VCaP (cell line): ENCODE measurements at regions not wholly inside any gene's neighbourhood (a gene's known extent, or its start where the extent isn't known, plus 50 kb on each side); places are given as distances from the start of the nearest gene placed in this dataset.

Experiments used
- H3K27ac ChIP-seq: fragments of 450-650 bp; 2 replicates; pipeline ENCODE4 v1.5.1; 2017
- CTCF ChIP-seq: fragments of 450-650 bp; conservative IDR thresholded peaks from 2 replicates; pipeline ENCODE4 v1.5.1; 2017; ENCODE audit warnings: mild to moderate bottlenecking, moderate library complexity

- no peak for TF ChIP-seq CTCF
- H3K27ac ChIP-seq: no peak overlapping the region
Observed at GRCh38 chr13:29961036-29961670, 110.7 kb upstream of the UBL3 start.

DNA sequence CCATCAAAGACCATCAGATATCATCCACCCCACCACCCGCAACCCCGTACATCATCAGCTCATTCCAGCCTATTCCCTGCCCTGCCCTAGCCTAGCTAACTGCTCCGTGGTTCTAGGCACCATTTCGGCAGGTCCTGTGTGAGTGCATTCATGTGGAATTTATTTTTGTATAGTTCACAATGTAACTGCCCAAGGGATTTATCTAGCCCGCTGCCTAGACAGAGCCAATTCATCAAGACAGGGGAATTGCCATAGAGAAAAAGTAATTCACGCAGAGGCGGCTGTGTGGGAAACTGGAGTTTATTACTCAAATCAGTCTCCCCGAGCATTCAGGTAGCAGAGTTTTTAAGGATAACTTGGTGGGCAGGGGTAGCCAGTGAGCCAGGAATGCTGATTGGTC lies 109.2 kb upstream of the UBL3 start:
- TF ChIP-seq CTCF: no peak

GRCh38 chr13:29959086-29959485 lies 108.7 kb upstream of the UBL3 start:
- H3K27ac ChIP-seq: no peak overlapping the region
- no peak for TF ChIP-seq CTCF

More for the DNA sequence above, 109.2 kb upstream of the UBL3 start:
- H3K27ac ChIP-seq: no peak overlapping the region

- no peak overlapping the region for H3K27ac ChIP-seq
- no peak for TF ChIP-seq CTCF
Observed at GRCh38 chr13:29958476-29958875, 108.1 kb upstream of the UBL3 start.

- no peak for TF ChIP-seq CTCF
- H3K27ac ChIP-seq: peak overlapping the region; percentile 23
Observed at GRCh38 chr13:29957320-29957719, 106.9 kb upstream of the UBL3 start.

GRCh38 chr13:29956853-29957252 lies 106.4 kb upstream of the UBL3 start:
- peak overlapping the region; percentile 23 for H3K27ac ChIP-seq
- no peak for TF ChIP-seq CTCF

DNA sequence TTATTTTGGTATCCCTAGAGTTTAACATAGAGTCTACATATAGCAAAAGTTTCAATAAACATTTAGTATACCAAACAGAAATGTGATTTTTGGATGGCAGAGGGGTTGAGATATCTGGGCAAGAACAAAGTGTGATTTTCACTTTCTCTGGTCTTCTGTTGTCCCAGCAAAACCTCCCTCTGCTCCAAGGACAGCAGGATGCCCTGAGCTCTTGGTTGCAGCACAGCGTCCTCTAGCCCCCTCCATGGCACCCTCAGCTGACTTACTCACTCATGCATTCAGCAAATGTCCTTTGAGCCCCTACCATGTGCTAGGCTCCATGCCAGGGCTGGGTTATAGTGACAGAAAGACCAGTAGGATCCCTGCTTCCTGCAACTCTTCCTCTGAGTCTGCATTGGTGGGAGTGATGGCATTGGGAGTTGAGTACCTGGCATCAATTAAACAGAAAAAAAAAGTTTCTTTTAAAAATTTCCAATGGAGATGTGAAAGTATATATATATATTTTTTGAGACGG lies 104.8 kb upstream of the UBL3 start:
- no peak overlapping the region for H3K27ac ChIP-seq
- TF ChIP-seq CTCF: no peak
